ENCODE measurements at regions not wholly inside any gene's neighbourhood (a gene's known extent, or its start where the extent isn't known, plus 50 kb on each side); places are given as distances from the start of the nearest gene placed in this dataset.

DNA sequence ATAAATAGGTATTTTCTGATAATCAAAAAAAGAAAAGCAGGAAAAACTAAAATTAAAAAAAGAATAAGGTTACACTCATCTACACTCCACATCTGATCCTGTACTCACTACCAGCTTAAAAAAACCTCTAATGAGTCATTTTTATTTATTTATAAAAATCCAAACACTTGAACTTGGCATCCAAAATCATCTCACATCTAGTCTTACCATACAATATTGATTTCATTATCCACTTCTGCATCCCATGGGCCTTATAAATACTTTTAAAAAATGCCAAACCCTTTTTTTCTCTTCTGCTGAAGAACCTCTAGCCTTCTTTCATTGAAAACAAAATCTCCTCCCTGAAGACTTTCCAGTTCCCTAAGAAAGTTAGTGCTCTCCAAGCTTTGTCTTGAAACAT is 109.7 kb downstream of the TMTC3 start:
- Histone ChIP-seq H3K4me1 (peaks cover 8% of the 10 kb centered on the region; the same call in 1 of the 2 replicates), H3K36me3 (ENCODE audit: control insufficient read depth, insufficient read depth, low read length) (no peaks in the 10 kb centered on the region), H3K9me3 (no peaks in the 10 kb centered on the region), H3K4me3 (ENCODE audit: low read depth, low read length) (no peak overlapping the region), H3K27me3 (replicated peaks; ENCODE audit: control insufficient read depth, insufficient read depth, low read length) (no peaks in the 10 kb centered on the region)
- intact Hi-C loops (cut with micrococcal nuclease; ENCODE audit: unreplicated experiment): no loop called here
- CTCF ChIA-PET: no interaction called here
- POLR2A ChIA-PET: no interaction called here
- no peak overlapping the region for H3K4me3 Mint-ChIP-seq (ENCODE audit: unreplicated experiment)
- TF ChIP-seq, protein P1, sequence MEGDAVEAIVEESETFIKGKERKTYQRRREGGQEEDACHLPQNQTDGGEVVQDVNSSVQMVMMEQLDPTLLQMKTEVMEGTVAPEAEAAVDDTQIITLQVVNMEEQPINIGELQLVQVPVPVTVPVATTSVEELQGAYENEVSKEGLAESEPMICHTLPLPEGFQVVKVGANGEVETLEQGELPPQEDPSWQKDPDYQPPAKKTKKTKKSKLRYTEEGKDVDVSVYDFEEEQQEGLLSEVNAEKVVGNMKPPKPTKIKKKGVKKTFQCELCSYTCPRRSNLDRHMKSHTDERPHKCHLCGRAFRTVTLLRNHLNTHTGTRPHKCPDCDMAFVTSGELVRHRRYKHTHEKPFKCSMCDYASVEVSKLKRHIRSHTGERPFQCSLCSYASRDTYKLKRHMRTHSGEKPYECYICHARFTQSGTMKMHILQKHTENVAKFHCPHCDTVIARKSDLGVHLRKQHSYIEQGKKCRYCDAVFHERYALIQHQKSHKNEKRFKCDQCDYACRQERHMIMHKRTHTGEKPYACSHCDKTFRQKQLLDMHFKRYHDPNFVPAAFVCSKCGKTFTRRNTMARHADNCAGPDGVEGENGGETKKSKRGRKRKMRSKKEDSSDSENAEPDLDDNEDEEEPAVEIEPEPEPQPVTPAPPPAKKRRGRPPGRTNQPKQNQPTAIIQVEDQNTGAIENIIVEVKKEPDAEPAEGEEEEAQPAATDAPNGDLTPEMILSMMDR (IDR thresholded peaks at IDR 0.05; ENCODE audit: insufficient read depth in 1 of 2, low read depth in 1 of 2, low read length in 1 of 2, severe bottlenecking in 1 of 2, unreplicated experiment in 1 of 2): no peak
- no peak overlapping the region for H3K27ac Mint-ChIP-seq (ENCODE audit: unreplicated experiment)
- H3K27me3 Mint-ChIP-seq (ENCODE audit: insufficient read depth, unreplicated experiment): no peaks in the 10 kb centered on the region
- BruUV-seq (replicated peaks): no TSS peak
- H3K36me3 Mint-ChIP-seq (ENCODE audit: insufficient read depth, unreplicated experiment): no peaks in the 10 kb centered on the region
- DNase-seq: no peak
- peaks cover 7% of the 10 kb centered on the region for H3K4me1 Mint-ChIP-seq (ENCODE audit: low read depth, unreplicated experiment)
- H3K9me3 Mint-ChIP-seq (ENCODE audit: unreplicated experiment): peaks cover 13% of the 10 kb centered on the region

DNA sequence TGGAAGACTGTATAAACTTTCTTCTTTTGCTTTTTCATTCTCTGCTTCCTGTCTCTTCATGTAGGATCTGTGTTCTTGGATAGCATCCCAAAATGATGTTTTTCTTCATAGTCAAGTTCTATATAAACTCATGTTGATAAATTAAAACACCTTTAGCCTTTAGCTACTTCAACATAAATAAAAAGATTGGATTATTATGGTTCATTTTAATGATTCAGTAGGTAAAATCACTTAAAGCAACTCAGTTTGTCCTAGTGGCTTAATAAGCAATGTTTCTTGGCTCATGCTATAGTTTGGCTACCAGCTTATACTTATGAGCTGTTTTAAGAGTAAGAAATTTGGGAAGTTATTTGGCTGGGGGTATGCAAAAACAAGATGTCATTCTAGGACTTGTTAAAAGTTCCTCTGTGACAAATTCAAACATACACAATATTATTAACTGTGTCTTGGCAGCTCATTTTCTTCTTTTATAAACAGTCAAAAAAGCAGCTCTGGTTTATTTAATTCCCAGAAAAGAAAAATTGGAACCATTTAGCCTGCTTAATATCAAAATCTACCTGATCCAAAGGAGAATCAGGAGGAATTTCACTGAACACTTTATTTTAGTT is 111.4 kb downstream of the TMTC3 start:
- Mint-ChIP-seq H3K9me3 (ENCODE audit: unreplicated experiment) (peaks cover 12% of the 10 kb centered on the region), H3K27ac (ENCODE audit: unreplicated experiment) (no peak overlapping the region), H3K4me1 (ENCODE audit: low read depth, unreplicated experiment) (peaks cover 7% of the 10 kb centered on the region), H3K27me3 (ENCODE audit: insufficient read depth, unreplicated experiment) (no peaks in the 10 kb centered on the region), H3K4me3 (ENCODE audit: unreplicated experiment) (no peak overlapping the region), H3K36me3 (ENCODE audit: insufficient read depth, unreplicated experiment) (no peaks in the 10 kb centered on the region)
- Histone ChIP-seq H3K27me3 (replicated peaks; ENCODE audit: control insufficient read depth, insufficient read depth, low read length) (no peaks in the 10 kb centered on the region), H3K9me3 (no peaks in the 10 kb centered on the region), H3K4me1 (no peaks in the 10 kb centered on the region), H3K4me3 (ENCODE audit: low read depth, low read length) (no peak overlapping the region), H3K36me3 (ENCODE audit: control insufficient read depth, insufficient read depth, low read length) (no peaks in the 10 kb centered on the region)
- CTCF ChIA-PET: no interaction called here
- intact Hi-C loops (cut with micrococcal nuclease; ENCODE audit: unreplicated experiment): no loop called here
- POLR2A ChIA-PET: no interaction called here
- no peak for DNase-seq
- TF ChIP-seq, protein P1 (IDR thresholded peaks at IDR 0.05; ENCODE audit: insufficient read depth in 1 of 2, low read depth in 1 of 2, low read length in 1 of 2, severe bottlenecking in 1 of 2, unreplicated experiment in 1 of 2): no peak
- no TSS peak for BruUV-seq (replicated peaks)

DNA sequence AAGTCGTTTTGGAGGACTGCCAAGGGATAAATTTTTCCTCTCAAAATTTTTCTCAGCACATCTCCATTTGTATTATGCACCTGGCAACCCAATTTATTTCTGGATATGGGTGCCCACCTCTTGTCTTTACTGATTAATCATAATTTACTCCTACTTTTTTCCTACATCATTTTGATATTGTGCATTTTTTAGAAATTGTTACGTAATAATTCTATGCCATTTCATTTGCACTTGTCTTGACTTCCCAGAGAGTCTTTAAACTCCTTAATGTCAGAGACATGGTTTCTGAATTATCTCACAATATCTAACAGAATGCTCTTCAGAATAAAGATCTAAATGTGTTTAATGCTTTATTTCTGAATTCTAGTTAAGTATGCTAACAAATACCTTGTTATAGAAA is 113.1 kb downstream of the TMTC3 start:
- H3K4me3 ChIP-seq (ENCODE audit: low read depth, low read length): no peak overlapping the region
- ChIA-PET POLR2A (no interaction called here), CTCF (no interaction called here)
- H3K27me3 ChIP-seq (replicated peaks; ENCODE audit: control insufficient read depth, insufficient read depth, low read length): no peaks in the 10 kb centered on the region
- no peak for DNase-seq
- Mint-ChIP-seq H3K36me3 (ENCODE audit: insufficient read depth, unreplicated experiment) (no peaks in the 10 kb centered on the region), H3K4me3 (ENCODE audit: unreplicated experiment) (no peak overlapping the region), H3K27me3 (ENCODE audit: insufficient read depth, unreplicated experiment) (no peaks in the 10 kb centered on the region), H3K9me3 (ENCODE audit: unreplicated experiment) (peaks cover 12% of the 10 kb centered on the region), H3K4me1 (ENCODE audit: low read depth, unreplicated experiment) (no peaks in the 10 kb centered on the region), H3K27ac (ENCODE audit: unreplicated experiment) (no peak overlapping the region)
- H3K9me3 ChIP-seq: no peaks in the 10 kb centered on the region
- intact Hi-C loops (cut with micrococcal nuclease; ENCODE audit: unreplicated experiment): no loop called here
- TF ChIP-seq, protein P1 (IDR thresholded peaks at IDR 0.05; ENCODE audit: insufficient read depth in 1 of 2, low read depth in 1 of 2, low read length in 1 of 2, severe bottlenecking in 1 of 2, unreplicated experiment in 1 of 2): no peak
- no TSS peak for BruUV-seq (replicated peaks)
- H3K4me1 ChIP-seq: no peaks in the 10 kb centered on the region
- no peaks in the 10 kb centered on the region for H3K36me3 ChIP-seq (ENCODE audit: control insufficient read depth, insufficient read depth, low read length)
